ENCODE measurements at regions not wholly inside any gene's neighbourhood (a gene's known extent, or its start where the extent isn't known, plus 50 kb on each side); places are given as distances from the start of the nearest gene placed in this dataset.

DNA sequence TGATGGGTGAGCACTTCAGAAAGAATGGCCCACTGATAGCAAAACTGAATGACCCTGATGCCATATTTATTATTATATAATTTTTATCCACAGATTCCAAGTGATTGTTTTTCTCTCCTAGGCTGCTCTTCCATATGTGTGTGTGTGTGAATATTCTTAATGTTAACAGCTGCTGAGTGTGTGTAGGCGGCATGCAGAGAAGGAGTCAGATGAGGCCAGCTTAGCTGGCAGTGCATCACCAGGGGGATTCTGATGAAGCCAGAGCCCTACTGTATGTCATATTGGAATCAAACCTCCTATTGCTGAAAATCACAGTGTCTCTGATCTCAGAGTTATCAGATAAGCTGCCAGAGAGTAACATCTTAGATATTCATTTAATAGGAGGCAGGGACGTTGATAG is 177.1 kb downstream of the DMAC1 start:
- no peaks in the 10 kb centered on the region for H3K4me1 ChIP-seq (ENCODE audit: control insufficient read depth, insufficient read depth, low read length)
- no peaks in the 10 kb centered on the region for H3K9me3 ChIP-seq (ENCODE audit: control insufficient read depth, insufficient read depth, low read length)
- no peak overlapping the region for H3K9ac ChIP-seq (ENCODE audit: low read depth, low read length)
- no peaks in the 10 kb centered on the region for H3K36me3 ChIP-seq (ENCODE audit: control insufficient read depth, insufficient read depth, low read length)
- no peaks in the 10 kb centered on the region for H3K27me3 ChIP-seq (ENCODE audit: control insufficient read depth, insufficient read depth, low read length)
- no peak overlapping the region for H3K4me3 ChIP-seq (ENCODE audit: low read depth, low read length)

DNA sequence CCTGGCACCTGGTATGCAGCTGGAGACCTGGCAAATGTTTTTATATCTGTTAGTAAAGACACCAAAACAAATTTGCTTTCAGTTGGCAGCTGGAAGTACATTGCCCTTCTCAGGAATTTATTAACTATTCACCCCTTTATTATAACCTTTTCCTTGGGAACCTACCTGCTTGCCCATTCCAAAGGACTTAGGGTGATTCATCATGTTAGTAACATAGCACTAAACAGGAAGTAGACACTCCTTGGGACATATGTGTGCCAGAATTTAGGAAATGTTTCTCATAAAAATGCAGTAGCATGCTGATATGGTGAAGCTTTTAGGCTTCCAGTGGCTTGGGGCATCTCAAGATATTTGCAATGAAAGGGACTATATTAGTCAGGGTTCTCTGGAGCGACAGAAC is 184.2 kb downstream of the DMAC1 start:
- no peaks in the 10 kb centered on the region for H3K27me3 ChIP-seq (ENCODE audit: control insufficient read depth, insufficient read depth, low read length)
- no peaks in the 10 kb centered on the region for H3K9me3 ChIP-seq (ENCODE audit: control insufficient read depth, insufficient read depth, low read length)
- no peaks in the 10 kb centered on the region for H3K36me3 ChIP-seq (ENCODE audit: control insufficient read depth, insufficient read depth, low read length)
- H3K4me3 ChIP-seq (ENCODE audit: low read depth, low read length) = no peak overlapping the region
- H3K4me1 ChIP-seq (ENCODE audit: control insufficient read depth, insufficient read depth, low read length) = no peaks in the 10 kb centered on the region
- no peak overlapping the region for H3K9ac ChIP-seq (ENCODE audit: low read depth, low read length)

DNA sequence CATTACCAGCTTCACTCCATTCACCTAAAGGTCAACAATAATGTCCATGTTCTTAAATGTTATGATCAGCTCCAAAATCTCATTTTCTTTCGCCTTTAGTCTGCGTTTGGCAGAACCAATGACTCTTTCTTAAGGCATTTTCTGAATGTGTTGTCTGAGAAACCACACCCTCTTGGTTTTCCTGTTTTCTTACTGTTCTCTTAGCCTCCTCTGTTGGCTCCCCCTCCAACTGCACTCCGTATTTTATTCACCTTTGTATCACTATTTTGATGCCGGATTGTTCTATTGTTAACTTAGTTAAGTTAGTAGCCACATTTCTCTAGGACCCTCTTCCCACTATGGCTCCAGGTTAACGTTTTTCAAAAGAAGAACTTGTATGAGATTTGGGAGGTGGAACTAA is 185.6 kb downstream of the DMAC1 start:
- Histone ChIP-seq H3K9me3 (ENCODE audit: control insufficient read depth, insufficient read depth, low read length) (no peaks in the 10 kb centered on the region), H3K36me3 (ENCODE audit: control insufficient read depth, insufficient read depth, low read length) (no peaks in the 10 kb centered on the region), H3K4me3 (ENCODE audit: low read depth, low read length) (no peak overlapping the region)

DNA sequence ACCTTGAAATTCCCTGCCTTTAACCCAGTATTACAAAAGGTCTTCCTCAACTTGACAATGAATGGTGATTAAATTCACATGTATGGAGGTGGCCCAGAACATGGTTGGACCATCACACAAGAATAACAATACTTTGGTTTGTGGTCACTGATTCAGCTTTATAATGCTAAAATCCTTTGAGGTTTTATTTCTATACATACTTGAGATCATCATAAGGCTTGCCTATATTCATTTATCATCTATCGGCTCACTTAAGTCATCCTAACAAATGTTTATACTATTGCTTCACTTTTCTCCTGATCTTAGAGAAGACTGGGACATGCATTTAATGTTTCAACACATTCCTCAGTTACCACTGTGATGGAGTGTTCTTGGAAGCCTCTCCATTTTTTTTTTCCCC is 191.3 kb downstream of the DMAC1 start:
- no peaks in the 10 kb centered on the region for H3K9me3 ChIP-seq (ENCODE audit: control insufficient read depth, insufficient read depth, low read length)
- H3K9ac ChIP-seq (ENCODE audit: low read depth, low read length) = no peak overlapping the region
- no peaks in the 10 kb centered on the region for H3K36me3 ChIP-seq (ENCODE audit: control insufficient read depth, insufficient read depth, low read length)
- H3K4me1 ChIP-seq (ENCODE audit: control insufficient read depth, insufficient read depth, low read length) = no peaks in the 10 kb centered on the region
- H3K27me3 ChIP-seq (ENCODE audit: control insufficient read depth, insufficient read depth, low read length) = no peaks in the 10 kb centered on the region
- H3K4me3 ChIP-seq (ENCODE audit: low read depth, low read length) = no peak overlapping the region

More for the DNA sequence above, 185.6 kb downstream of the DMAC1 start:
- Histone ChIP-seq H3K27me3 (ENCODE audit: control insufficient read depth, insufficient read depth, low read length) (no peaks in the 10 kb centered on the region), H3K9ac (ENCODE audit: low read depth, low read length) (no peak overlapping the region), H3K4me1 (ENCODE audit: control insufficient read depth, insufficient read depth, low read length) (no peaks in the 10 kb centered on the region)

DNA sequence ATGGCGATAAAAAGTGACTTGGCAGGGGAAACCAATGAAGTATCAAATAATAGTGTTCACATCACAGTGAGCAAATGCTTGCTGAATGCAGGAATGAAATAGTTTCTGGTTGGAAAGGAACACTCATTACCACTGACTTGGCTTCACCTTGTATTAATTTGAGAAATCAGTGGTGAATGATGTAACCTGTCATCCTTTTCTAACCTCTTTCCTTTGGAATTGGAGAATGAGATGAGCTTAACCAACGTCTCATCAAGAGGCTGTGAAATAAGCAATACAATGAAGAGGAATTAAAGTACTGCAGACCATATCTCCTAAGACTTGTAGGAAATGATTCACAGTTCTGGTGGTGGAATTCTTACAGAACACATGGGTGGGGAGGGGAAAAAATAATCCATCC is 192.2 kb downstream of the DMAC1 start:
- no peaks in the 10 kb centered on the region for H3K4me1 ChIP-seq (ENCODE audit: control insufficient read depth, insufficient read depth, low read length)
- no peak overlapping the region for H3K4me3 ChIP-seq (ENCODE audit: low read depth, low read length)
- H3K9me3 ChIP-seq (ENCODE audit: control insufficient read depth, insufficient read depth, low read length) = no peaks in the 10 kb centered on the region
- H3K36me3 ChIP-seq (ENCODE audit: control insufficient read depth, insufficient read depth, low read length) = no peaks in the 10 kb centered on the region
- H3K9ac ChIP-seq (ENCODE audit: low read depth, low read length) = no peak overlapping the region
- H3K27me3 ChIP-seq (ENCODE audit: control insufficient read depth, insufficient read depth, low read length) = no peaks in the 10 kb centered on the region

DNA sequence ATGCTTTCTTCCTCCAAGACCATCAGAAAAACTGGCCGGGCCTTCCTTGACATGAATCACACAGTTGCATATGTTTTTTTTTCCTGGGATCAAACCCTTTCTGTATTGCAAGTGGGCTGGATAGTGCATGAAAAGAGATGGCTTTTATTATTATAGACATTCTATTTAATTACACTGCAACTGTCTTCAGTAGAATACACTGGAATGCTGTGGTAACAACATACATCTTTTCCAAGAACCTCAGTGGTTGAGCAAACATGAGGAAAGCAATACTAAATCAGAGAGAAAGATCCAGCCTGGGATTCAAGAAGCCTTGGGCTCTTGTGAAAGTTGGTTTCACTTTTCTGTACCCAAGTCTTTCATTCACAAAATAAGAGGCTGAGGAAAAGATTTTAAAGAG is 193.0 kb downstream of the DMAC1 start:
- Histone ChIP-seq H3K4me3 (ENCODE audit: low read depth, low read length) (no peak overlapping the region), H3K27me3 (ENCODE audit: control insufficient read depth, insufficient read depth, low read length) (no peaks in the 10 kb centered on the region), H3K9ac (ENCODE audit: low read depth, low read length) (no peak overlapping the region)

DNA sequence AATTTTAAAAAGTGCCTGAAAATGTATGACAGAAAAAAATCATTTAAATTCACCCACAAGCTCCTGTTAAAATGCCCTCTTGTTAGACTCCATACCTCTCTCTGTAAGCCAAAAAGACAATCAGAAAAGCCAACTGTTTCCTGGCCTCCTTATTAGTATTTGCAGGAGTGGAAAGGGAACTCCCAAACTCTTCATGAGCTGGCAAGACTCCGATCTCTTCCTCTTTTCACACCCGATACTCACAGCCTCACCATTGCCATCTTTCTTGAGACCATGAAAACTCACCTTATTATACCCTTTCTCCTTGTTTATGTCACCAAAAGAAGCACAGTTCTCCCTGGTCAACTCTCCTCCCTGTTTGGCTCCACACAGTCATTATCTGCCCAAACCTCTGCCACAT is 197.8 kb downstream of the DMAC1 start:
- Histone ChIP-seq H3K4me1 (ENCODE audit: control insufficient read depth, insufficient read depth, low read length) (no peaks in the 10 kb centered on the region), H3K9ac (ENCODE audit: low read depth, low read length) (no peak overlapping the region), H3K27me3 (ENCODE audit: control insufficient read depth, insufficient read depth, low read length) (no peaks in the 10 kb centered on the region), H3K4me3 (ENCODE audit: low read depth, low read length) (no peak overlapping the region), H3K9me3 (ENCODE audit: control insufficient read depth, insufficient read depth, low read length) (no peaks in the 10 kb centered on the region), H3K36me3 (ENCODE audit: control insufficient read depth, insufficient read depth, low read length) (no peaks in the 10 kb centered on the region)

More for the DNA sequence above, 193.0 kb downstream of the DMAC1 start:
- H3K36me3 ChIP-seq (ENCODE audit: control insufficient read depth, insufficient read depth, low read length) = no peaks in the 10 kb centered on the region
- H3K9me3 ChIP-seq (ENCODE audit: control insufficient read depth, insufficient read depth, low read length) = no peaks in the 10 kb centered on the region
- no peaks in the 10 kb centered on the region for H3K4me1 ChIP-seq (ENCODE audit: control insufficient read depth, insufficient read depth, low read length)

DNA sequence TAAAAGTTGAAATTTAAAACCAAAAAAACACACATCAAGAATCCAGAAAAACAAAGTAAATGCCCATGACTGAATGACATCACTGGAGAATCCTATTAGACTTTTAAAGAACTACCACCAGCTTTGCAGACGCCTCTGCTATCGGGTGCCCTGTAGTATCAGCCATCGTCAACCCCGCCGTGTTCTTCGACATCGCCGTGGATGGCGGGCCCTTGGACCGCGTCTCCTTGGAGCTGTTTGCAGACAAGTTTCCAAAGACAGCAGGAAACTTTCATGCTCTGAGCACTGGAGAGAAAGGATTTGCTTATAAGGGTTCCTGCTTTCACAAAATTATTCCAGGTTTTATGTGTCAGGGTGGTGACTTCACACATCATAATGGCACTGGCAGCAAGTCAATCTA is 201.9 kb downstream of the DMAC1 start:
- no peak overlapping the region for H3K4me3 ChIP-seq (ENCODE audit: low read depth, low read length)
- no peaks in the 10 kb centered on the region for H3K4me1 ChIP-seq (ENCODE audit: control insufficient read depth, insufficient read depth, low read length)
- H3K27me3 ChIP-seq (ENCODE audit: control insufficient read depth, insufficient read depth, low read length) = no peaks in the 10 kb centered on the region
- no peak overlapping the region for H3K9ac ChIP-seq (ENCODE audit: low read depth, low read length)
- no peaks in the 10 kb centered on the region for H3K9me3 ChIP-seq (ENCODE audit: control insufficient read depth, insufficient read depth, low read length)
- H3K36me3 ChIP-seq (ENCODE audit: control insufficient read depth, insufficient read depth, low read length) = no peaks in the 10 kb centered on the region

DNA sequence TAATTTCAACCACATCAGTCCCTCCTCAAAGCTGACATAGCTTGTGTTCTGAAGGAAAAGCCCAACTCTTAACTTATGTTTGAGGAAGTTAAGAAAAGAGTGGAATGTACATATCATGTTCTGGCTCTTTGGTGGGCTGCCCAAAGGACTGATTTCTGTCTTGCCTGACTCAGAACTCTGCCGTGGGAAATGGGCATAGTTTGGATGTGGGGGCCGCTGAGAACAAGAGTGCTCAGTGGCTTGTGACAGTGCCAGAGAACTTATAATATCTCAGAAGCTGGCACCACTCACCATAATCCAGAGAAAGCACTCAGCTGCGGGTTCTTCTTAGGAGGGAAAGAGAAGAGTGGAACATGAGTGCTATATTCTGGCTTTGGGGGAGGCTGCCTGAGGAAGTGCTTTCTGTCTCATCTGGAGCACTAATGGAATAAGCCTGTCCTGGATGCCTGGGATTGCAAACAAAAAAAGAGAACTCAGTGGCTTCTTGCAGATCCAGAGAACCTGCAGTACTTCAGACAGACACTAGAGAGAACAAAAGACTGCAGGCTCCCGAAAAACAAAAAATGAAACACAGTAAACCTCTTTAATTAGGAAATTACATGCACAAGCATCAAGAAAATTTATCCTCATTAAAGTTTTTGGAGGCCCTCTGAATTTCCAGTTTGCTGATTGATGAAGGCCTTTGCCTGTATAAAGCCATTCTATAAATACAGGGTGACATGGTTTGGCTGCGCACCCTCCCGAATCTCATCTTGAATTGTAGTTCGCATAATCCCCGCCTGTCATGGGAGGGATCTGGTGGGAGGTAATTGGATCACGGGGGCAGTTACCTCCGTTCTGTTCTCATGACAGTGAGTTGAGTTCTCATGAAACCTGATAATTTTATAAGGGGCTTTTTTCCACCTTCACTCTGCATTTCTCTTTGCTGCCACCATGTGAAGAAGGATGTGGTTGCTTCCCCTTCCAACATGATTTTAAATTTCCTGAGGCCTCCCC is 207.0 kb downstream of the DMAC1 start:
- H3K36me3 ChIP-seq (ENCODE audit: control insufficient read depth, insufficient read depth, low read length) = no peaks in the 10 kb centered on the region
- H3K9ac ChIP-seq (ENCODE audit: low read depth, low read length) = no peak overlapping the region

DNA sequence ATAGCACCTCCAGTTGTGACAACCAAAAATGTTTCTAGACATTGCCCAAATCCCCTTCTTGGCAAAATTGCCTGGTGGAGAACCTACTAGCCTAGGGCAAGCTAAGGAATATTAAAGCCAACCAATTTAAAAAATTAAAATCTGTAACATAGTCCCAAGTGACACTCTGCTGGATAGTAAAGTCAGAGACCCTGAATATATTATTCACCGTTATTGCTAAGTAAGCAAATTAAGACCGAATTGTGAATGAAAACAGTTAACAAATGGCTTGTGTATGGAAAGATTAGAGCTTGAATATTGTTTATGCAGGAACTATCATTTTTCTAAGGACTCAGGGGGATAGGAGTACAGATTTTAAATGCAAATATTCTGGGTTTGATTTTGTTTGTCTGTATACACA is 208.1 kb downstream of the DMAC1 start:
- Histone ChIP-seq H3K4me1 (ENCODE audit: control insufficient read depth, insufficient read depth, low read length) (no peaks in the 10 kb centered on the region), H3K27me3 (ENCODE audit: control insufficient read depth, insufficient read depth, low read length) (no peaks in the 10 kb centered on the region), H3K4me3 (ENCODE audit: low read depth, low read length) (no peak overlapping the region), H3K9ac (ENCODE audit: low read depth, low read length) (no peak overlapping the region), H3K9me3 (ENCODE audit: control insufficient read depth, insufficient read depth, low read length) (no peaks in the 10 kb centered on the region), H3K36me3 (ENCODE audit: control insufficient read depth, insufficient read depth, low read length) (no peaks in the 10 kb centered on the region)

More for the DNA sequence above, 207.0 kb downstream of the DMAC1 start:
- H3K4me1 ChIP-seq (ENCODE audit: control insufficient read depth, insufficient read depth, low read length) = no peaks in the 10 kb centered on the region
- H3K27me3 ChIP-seq (ENCODE audit: control insufficient read depth, insufficient read depth, low read length) = no peaks in the 10 kb centered on the region
- no peak overlapping the region for H3K4me3 ChIP-seq (ENCODE audit: low read depth, low read length)
- no peaks in the 10 kb centered on the region for H3K9me3 ChIP-seq (ENCODE audit: control insufficient read depth, insufficient read depth, low read length)

DNA sequence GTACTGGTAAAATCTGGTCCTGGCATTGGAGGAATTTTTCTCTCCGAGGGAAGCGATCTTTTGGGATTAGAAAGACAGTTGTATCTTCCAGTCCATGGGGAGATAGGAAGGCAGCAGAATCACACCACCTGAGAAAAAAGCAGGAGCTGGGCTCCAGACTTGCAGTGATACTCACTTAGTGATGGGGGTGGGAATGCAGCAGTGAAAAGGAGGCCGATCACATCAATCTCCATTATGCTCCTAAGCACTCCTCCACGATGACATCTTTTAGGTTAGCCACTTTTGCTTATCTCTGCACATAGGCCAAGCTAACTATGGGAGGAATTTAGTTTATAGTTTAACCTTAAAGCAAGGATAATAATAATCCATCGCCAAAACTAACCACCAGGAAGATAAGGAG is 219.0 kb downstream of the DMAC1 start:
- Histone ChIP-seq H3K36me3 (ENCODE audit: control insufficient read depth, insufficient read depth, low read length) (no peaks in the 10 kb centered on the region), H3K9me3 (ENCODE audit: control insufficient read depth, insufficient read depth, low read length) (no peaks in the 10 kb centered on the region), H3K9ac (ENCODE audit: low read depth, low read length) (no peak overlapping the region), H3K4me3 (ENCODE audit: low read depth, low read length) (no peak overlapping the region), H3K27me3 (ENCODE audit: control insufficient read depth, insufficient read depth, low read length) (no peaks in the 10 kb centered on the region), H3K4me1 (ENCODE audit: control insufficient read depth, insufficient read depth, low read length) (no peaks in the 10 kb centered on the region)

DNA sequence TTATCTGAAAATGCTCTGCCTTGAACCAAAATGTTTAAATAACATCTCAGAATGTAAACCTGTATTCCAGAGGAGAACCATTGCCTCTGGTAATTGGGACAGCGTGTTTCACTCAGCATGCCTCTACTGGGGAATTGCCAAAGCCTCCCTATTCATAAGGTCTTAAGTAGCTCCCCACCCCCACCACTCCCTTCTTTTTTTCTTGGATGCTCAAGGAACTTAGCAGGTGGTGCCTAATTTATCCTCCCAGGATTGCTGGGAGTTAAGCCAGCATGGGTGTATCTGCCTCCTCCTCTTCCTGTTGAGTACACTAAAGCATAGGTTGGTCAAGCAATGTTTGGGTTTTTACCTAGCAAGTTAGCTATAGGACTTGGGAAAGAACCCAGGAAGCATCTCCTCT is 220.2 kb downstream of the DMAC1 start:
- Histone ChIP-seq H3K36me3 (ENCODE audit: control insufficient read depth, insufficient read depth, low read length) (no peaks in the 10 kb centered on the region), H3K9ac (ENCODE audit: low read depth, low read length) (no peak overlapping the region), H3K4me3 (ENCODE audit: low read depth, low read length) (no peak overlapping the region)

More for the DNA sequence above, 220.2 kb downstream of the DMAC1 start:
- Histone ChIP-seq H3K9me3 (ENCODE audit: control insufficient read depth, insufficient read depth, low read length) (no peaks in the 10 kb centered on the region), H3K4me1 (ENCODE audit: control insufficient read depth, insufficient read depth, low read length) (no peaks in the 10 kb centered on the region), H3K27me3 (ENCODE audit: control insufficient read depth, insufficient read depth, low read length) (no peaks in the 10 kb centered on the region)

All from iPS-15b (cell line).